ENCODE measurements at regions not wholly inside any gene's neighbourhood (a gene's known extent, or its start where the extent isn't known, plus 50 kb on each side); places are given as distances from the start of the nearest gene placed in this dataset.
"Not testable (repeated sequence)": the region's sequence is repeated elsewhere in the genome, so short reads cannot be mapped to it uniquely, and the experiment has no call there.

DNA sequence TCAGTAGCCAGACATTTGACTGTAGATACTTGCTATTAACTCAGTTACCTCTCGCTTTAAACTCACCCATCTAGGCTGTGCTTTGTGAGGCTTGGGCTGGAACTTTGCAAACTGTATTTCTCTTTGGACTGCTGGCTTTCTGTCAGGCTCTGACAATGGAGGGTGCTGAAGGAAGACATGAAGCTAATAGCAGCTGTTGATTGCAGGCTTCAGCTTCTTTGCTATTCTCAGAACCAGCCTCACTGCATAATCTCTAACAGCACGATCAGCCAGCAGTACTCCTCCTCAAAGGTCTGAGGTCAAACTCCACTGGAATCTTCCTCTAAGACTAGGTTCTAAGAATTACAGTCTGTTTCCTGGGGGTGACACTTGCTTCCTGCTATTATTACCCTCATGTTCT is 295.6 kb downstream of the ZBBX start:
- Mint-ChIP-seq H3K9me3 (peaks cover 3 to 23% (median 7%) of the 10 kb centered on the region in 6 donors), H3K27ac (no peak overlapping the region), H3K36me3 (peaks cover 0 to 4% (median 0%) of the 10 kb centered on the region in 3 donors), H3K27me3 (ENCODE audit: low read depth in 3 of 3) (no peaks in the 10 kb centered on the region), H3K4me3 (no peak overlapping the region), H3K4me1 (no peaks in the 10 kb centered on the region)
- no peak for DNase-seq

DNA sequence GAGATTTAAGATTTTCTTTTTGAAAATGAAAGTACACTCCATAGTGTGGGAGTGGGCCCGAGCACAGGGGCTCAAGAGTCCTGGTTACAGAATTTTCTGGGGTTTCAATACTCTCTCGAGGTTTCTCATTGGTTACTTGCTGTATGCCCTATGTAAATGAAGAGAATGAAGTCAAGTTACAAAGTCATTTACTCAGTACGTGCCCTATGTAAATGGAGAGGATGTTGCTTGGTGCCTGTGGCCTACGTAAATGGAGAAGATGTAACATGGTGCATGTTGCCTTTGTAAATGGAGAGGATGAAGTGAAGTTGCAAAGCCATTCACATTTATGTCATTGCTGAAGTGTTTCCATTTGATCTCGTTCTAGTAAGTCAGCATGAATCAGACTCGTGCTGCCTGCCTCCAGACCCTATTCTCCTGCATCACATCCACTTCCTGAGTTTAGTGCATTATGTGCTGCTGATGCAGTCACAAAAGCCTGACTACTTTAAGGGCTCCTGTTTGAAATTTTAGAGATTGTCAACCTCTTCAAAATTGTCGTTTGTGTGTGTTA is 302.0 kb downstream of the ZBBX start:
- Mint-ChIP-seq H3K9me3 (peaks cover 3 to 33% (median 13%) of the 10 kb centered on the region in 6 donors), H3K4me3 (no peak overlapping the region)
- DNase-seq, result no peak

DNA sequence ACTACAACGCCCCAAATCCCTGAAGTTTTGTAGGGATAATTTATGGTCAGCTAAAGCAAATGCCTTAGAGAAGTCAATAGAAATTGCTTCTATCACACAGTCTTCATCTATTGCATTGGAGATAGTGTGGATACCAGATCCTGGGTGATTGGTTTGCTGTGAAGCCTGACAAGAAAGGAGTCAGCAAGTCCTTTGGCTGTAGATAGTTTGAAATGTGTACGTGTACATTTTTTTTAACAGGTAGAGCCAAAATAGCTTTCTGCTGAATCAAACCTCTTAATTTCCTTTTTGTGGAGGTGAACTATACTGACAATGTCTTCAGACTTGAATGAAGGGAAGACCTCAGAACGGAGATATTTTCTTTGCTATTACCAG is 312.3 kb downstream of the ZBBX start:
- no peak overlapping the region for H3K27ac Mint-ChIP-seq
- H3K36me3 Mint-ChIP-seq, result no peaks in the 10 kb centered on the region
- peaks cover 10 to 42% (median 14%) of the 10 kb centered on the region in 6 donors for H3K9me3 Mint-ChIP-seq
- no peaks in the 10 kb centered on the region for H3K4me1 Mint-ChIP-seq
- DNase-seq, result no peak
- H3K27me3 Mint-ChIP-seq (ENCODE audit: low read depth in 3 of 3), result peaks cover 0 to 3% (median 0%) of the 10 kb centered on the region in 3 donors
- no peak overlapping the region for H3K4me3 Mint-ChIP-seq

More for the DNA sequence above, 302.0 kb downstream of the ZBBX start:
- Mint-ChIP-seq H3K27ac (no peak overlapping the region), H3K4me1 (no peaks in the 10 kb centered on the region), H3K27me3 (ENCODE audit: low read depth in 3 of 3) (no peaks in the 10 kb centered on the region), H3K36me3 (peaks cover 0 to 7% (median 0%) of the 10 kb centered on the region in 3 donors)

DNA sequence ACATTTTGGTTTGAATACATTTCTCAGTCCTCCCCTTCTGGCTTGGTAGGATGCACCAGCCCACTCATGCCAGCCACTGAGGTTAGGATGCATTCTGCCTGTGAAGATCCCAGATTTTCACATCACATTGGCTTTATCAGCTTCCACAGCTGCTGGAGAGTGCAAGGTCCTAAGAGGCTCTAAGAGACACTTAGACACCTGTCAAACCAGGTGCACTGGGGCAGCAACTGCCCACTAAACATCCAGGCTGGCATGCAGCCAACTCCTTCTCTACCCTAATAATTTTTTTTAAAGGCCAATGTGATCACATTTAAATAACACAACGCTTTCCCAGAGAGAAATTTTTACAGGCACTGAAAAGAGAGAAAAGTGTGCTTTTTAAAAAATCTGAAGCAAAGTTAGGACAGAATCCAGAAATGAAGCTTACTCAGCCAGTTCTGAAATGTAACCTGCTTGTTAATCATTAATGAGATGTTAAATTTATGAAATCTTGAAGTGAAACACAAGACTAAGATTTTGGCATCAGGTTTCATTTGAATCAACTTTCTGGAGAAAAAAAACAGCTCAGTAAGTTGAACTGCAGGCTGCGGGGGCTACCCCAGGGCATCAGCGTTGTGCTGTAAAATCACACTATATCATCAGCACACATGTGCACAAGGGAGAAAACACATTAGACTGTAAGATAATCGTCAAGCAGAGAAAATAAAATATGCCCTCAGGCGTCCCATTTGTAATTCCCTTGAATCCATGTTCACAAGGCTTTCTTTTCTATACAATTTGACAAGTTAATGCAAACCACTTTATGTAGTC is 312.9 kb downstream of the ZBBX start:
- Mint-ChIP-seq H3K4me1 (no peaks in the 10 kb centered on the region), H3K4me3 (no peak overlapping the region), H3K36me3 (no peaks in the 10 kb centered on the region), H3K27ac (no peak overlapping the region), H3K27me3 (ENCODE audit: low read depth in 3 of 3) (peaks cover 0 to 3% (median 0%) of the 10 kb centered on the region in 3 donors), H3K9me3 (peaks cover 9 to 37% (median 10%) of the 10 kb centered on the region in 6 donors)
- no peak for DNase-seq

DNA sequence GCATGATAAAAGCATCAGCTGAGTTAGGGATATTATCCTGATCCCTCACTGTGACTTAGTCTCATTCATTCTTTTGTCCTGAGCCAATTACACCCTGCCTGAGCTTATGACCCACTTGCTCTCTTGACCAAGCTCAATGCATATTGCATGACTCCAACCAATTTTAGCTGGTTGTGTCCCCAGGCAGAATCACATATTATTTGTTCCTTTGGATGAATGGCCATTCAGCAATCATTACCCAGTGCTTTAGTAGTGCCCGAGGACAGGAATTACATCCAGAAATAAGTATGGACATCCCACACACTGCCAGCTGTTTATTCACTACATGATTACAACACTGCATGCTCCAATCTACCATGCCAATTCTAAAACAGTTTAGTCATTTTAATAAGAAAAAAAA is 322.5 kb downstream of the ZBBX start:
- Mint-ChIP-seq H3K4me1 (no peaks in the 10 kb centered on the region), H3K27me3 (ENCODE audit: low read depth in 3 of 3) (peaks cover 0 to 1% (median 0%) of the 10 kb centered on the region in 3 donors), H3K4me3 (no peak overlapping the region), H3K9me3 (peaks cover 4 to 44% (median 15%) of the 10 kb centered on the region in 6 donors), H3K36me3 (peaks cover 0 to 9% (median 0%) of the 10 kb centered on the region in 3 donors), H3K27ac (no peak overlapping the region)
- DNase-seq, result no peak

DNA sequence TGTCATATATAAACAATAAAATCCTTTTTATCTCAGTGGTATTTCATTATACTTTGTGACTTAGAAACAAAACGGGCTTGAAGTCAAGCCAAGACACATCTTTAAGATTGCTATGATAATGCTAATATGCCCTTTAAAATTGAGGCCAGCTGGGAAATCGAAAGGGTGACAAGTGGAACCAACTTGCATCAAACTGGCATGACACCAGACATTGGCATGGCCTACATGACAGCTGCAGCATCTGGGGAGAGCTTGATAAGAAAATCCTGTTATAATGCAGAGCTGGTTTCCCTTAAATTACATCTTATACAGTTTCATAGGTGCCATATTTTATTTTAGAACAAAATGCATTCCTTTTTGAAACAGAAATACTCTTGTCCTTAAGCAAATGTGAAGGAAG is 325.2 kb downstream of the ZBBX start:
- H3K27ac Mint-ChIP-seq, result no peak overlapping the region
- peaks cover 3 to 46% (median 19%) of the 10 kb centered on the region in 6 donors for H3K9me3 Mint-ChIP-seq
- H3K4me1 Mint-ChIP-seq, result no peaks in the 10 kb centered on the region
- no peak for DNase-seq
- H3K4me3 Mint-ChIP-seq, result no peak overlapping the region
- peaks cover 0 to 1% (median 1%) of the 10 kb centered on the region in 3 donors for H3K27me3 Mint-ChIP-seq (ENCODE audit: low read depth in 3 of 3)
- peaks cover 0 to 8% (median 0%) of the 10 kb centered on the region in 3 donors for H3K36me3 Mint-ChIP-seq

DNA sequence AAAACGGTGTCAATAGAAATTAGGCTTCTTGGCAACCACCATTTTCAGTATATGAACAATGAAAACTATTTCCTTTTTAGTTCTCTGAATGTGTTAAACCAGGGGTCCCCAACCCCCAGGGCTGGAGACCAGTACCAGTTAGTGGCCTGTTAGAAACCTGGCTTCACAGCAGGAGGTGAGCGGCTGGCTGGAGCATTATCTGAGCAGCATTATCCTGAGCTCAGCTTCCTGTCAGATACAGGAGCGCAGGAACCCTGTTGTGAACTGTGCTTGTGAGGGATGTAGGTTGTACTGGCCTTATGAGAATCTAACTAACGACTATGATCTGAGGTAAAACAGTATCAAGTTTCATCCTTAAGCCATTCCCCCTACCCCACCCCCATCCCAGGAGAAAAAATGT is 328.7 kb downstream of the ZBBX start:
- no peak for DNase-seq
- Mint-ChIP-seq H3K27me3 (ENCODE audit: low read depth in 3 of 3) (peaks cover 0 to 1% (median 1%) of the 10 kb centered on the region in 3 donors), H3K4me3 (no peak overlapping the region), H3K4me1 (no peaks in the 10 kb centered on the region), H3K9me3 (peaks cover 0 to 27% (median 13%) of the 10 kb centered on the region in 6 donors), H3K36me3 (peaks cover 0 to 4% (median 0%) of the 10 kb centered on the region in 3 donors), H3K27ac (no peak overlapping the region)

DNA sequence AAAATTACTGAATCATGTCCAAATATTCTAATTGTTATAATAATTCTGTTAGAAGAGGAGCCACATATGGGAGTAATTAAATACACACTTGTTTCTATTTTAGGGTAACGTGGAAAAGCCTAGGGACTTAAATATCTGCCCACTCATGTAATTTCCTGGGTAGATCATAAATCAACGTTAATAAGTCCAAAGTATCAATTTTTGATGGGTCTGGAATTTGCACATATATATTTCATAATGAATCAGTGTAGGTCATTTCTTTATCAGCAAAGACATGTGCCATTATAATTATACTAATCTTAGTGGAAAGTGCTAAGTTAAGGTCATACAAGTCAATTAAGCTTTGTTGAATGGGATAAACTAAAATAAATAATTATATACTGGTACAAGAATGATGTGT is 346.2 kb downstream of the ZBBX start:
- Mint-ChIP-seq H3K27me3 (ENCODE audit: low read depth in 3 of 3) (no peaks in the 10 kb centered on the region), H3K9me3 (peaks cover 2 to 25% (median 7%) of the 10 kb centered on the region in 6 donors), H3K27ac (no peak overlapping the region), H3K36me3 (no peaks in the 10 kb centered on the region), H3K4me1 (no peaks in the 10 kb centered on the region), H3K4me3 (no peak overlapping the region)
- no peak for DNase-seq

DNA sequence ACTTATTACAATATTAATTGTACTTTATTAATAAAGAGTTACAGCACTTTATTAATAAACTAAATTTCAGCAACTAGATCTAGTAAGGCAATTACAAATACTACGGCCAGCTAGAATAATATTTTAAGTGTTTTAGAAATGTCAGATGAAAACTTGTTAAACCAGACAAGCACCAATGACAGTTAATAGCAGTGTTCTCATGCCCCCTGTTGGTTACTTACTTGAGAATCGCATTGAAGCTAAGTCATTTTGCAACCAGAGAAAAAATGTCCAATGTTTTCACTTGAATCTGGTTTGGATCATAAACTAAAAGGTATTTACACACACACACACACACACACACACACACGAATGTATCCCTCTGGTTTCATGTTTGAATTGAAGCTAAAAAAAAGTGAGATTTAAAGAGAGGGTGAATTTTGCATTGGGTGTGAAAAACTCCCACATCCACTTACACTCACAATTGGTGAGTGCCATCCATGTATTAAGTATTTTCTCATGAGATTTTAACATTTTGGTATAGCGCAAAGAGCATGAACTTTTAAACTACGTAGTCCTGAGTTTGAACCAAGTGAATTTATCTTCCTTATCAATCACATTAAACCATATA is 347.7 kb downstream of the ZBBX start:
- H3K36me3 Mint-ChIP-seq, result no peaks in the 10 kb centered on the region
- no peak overlapping the region for H3K27ac Mint-ChIP-seq
- DNase-seq, result no peak
- H3K9me3 Mint-ChIP-seq, result peaks cover 2 to 18% (median 7%) of the 10 kb centered on the region in 6 donors
- no peaks in the 10 kb centered on the region for H3K4me1 Mint-ChIP-seq
- no peak overlapping the region for H3K4me3 Mint-ChIP-seq
- no peaks in the 10 kb centered on the region for H3K27me3 Mint-ChIP-seq (ENCODE audit: low read depth in 3 of 3)

DNA sequence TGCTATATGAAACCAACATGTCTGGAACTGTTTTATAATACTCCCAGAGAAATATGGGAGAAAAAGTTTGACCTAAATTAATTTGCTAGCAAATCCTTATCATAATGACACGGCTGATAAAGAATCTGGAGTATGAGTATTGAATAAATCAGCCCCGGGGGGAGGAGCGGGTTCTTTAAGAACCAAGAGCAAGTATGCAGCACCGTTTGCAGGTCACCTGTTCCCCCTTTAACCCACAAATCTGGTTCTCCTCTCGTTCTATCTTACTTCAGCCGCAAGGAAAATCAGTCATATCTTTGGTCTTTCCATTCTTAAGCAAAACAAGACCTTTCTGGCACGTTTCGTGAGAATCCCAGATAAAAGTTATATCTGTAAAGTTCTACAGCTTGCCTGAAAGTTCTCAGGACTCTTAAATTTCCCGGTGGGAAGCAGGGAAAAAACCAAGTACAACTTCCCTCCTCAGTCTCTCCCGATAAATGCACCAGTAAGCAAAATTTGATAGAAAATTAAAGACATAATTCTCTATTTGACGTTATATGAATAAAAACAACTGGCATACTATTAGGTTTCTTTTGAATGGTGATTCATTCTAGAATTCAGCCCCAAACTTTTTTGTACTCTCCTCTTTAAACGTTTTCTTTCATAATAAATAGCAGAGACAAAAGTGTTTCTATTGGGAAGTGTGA is 348.6 kb downstream of the ZBBX start:
- H3K9me3 Mint-ChIP-seq, result peaks cover 2 to 16% (median 8%) of the 10 kb centered on the region in 6 donors
- no peak for DNase-seq
- no peaks in the 10 kb centered on the region for H3K27me3 Mint-ChIP-seq (ENCODE audit: low read depth in 3 of 3)
- no peak overlapping the region for H3K4me3 Mint-ChIP-seq
- H3K4me1 Mint-ChIP-seq, result no peaks in the 10 kb centered on the region
- no peaks in the 10 kb centered on the region for H3K36me3 Mint-ChIP-seq
- no peak overlapping the region for H3K27ac Mint-ChIP-seq

DNA sequence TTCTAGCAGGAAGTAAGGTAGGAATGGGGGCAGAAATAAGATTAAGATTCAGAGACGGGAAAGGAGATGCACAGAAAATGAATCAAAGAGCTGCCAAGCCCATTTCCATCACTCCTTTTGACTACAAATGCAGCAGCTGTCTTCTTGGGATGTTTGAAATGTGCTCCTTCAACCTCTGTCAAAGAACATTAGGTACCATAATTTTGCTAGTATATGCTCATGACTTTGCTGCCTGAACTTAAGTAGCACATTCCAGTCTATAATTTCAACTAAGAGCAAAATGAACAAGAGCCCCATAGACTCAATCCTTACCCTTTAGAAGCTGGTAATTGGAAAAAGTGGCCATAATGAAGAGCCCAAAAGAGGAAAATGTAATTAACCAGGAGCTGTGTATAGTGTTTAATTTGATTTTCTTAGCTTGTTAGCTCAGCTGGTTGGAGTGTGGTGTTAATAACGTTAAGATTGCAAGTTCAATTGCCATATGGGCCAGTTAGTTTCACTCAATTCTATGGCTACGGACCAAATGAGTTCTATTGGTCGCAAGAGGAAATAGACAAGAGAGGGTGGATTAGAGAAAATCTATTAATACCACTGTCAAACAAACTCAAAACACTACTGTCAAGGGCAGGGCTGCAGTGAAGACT is 349.9 kb downstream of the ZBBX start:
- Mint-ChIP-seq H3K9me3 (peaks cover 0 to 16% (median 6%) of the 10 kb centered on the region in 6 donors), H3K4me1 (no peaks in the 10 kb centered on the region), H3K4me3 (no peak overlapping the region), H3K36me3 (no peaks in the 10 kb centered on the region), H3K27me3 (ENCODE audit: low read depth in 3 of 3) (no peaks in the 10 kb centered on the region), H3K27ac (no peak overlapping the region)
- DNase-seq, result no peak

DNA sequence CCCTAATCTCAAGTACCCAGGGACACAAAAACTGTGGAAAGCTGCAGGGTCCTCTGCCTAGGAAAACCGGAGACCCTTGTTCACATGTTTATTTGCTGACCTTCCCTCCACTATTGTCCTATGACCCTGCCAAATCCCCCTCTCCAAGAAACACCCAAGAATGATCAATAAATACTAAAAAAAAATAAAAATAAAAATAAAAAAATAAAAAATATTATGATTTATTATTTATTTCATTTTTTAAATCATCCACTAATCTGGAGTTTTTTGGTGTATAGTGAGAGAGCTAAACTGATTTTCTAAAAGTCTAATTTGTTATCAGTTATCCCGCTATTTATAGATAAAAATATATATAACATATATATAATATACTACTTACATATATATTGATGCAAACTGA is 360.6 kb downstream of the ZBBX start:
- not testable (repeated sequence) for H3K27me3 Mint-ChIP-seq (ENCODE audit: low read depth in 3 of 3); DNase-seq; H3K4me1 Mint-ChIP-seq

DNA sequence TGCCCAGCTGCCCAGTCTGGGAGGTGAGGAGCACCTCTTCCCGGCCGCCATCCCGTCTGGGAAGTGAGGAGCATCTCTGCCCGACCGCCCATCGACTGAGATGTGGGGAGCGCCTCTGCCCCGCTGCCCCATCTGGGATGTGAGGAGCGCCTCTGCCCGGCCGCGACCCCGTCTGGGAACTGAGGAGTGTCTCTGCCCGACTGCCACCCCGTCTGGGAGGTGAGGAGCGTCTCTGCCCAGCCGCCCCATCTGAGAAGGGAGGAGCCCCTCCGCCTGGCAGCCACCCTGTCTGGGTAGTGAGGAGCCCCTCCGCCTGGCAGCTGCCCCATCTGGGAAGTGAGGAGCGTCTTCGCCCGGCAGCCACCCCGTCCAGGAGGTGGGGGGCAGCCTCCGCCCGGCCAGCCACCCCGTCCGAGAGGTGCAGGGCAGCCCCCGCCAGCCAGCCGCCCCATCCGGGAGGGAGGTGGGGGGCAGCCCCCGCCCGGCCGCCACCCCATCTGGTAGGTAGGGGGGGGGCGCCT is 361.4 kb downstream of the ZBBX start:
- not testable (repeated sequence) for H3K27ac Mint-ChIP-seq; H3K36me3 Mint-ChIP-seq; DNase-seq; H3K4me3 Mint-ChIP-seq; H3K27me3 Mint-ChIP-seq (ENCODE audit: low read depth in 3 of 3); H3K4me1 Mint-ChIP-seq
- H3K9me3 Mint-ChIP-seq, result peaks cover 4 to 22% (median 7%) of the 10 kb centered on the region in 6 donors

More for the DNA sequence above, 360.6 kb downstream of the ZBBX start:
- not testable (repeated sequence) for H3K4me3 Mint-ChIP-seq, H3K36me3 Mint-ChIP-seq, H3K27ac Mint-ChIP-seq
- H3K9me3 Mint-ChIP-seq, result peaks cover 4 to 18% (median 9%) of the 10 kb centered on the region in 6 donors
